ENCODE measurements at regions not wholly inside any gene's neighbourhood (a gene's known extent, or its start where the extent isn't known, plus 50 kb on each side); places are given as distances from the start of the nearest gene placed in this dataset.
"Not testable (repeated sequence)": the region's sequence is repeated elsewhere in the genome, so short reads cannot be mapped to it uniquely, and the experiment has no call there.

- DNase-seq (ENCODE audit: low spot score): no peak
Measured at GRCh38 chr21:35504277-35504676, 455.2 kb upstream of the RUNX1 start.

- no peak for DNase-seq (ENCODE audit: low spot score)
Measured at GRCh38 chr21:35503671-35504070, 454.6 kb upstream of the RUNX1 start.

DNA sequence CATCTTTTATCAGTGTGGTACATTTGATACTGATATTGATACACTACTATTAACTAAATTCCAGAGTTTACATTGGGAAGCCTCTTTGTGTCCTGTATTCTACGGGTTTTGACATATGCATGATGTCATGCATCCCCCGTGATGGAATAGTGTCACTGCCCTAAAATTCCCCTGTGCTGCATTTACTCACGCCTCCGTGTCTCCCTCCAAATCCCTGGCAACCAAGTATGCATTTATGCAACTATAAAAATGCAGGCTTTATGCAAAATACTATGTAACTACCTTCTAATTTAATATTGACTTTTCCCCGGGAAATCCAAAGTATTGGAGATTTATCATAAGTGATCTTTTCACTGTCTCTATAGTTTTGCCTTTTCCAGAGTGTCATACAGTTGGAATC, 453.7 kb upstream of the RUNX1 start:
- no peak for DNase-seq (ENCODE audit: low spot score)

DNA sequence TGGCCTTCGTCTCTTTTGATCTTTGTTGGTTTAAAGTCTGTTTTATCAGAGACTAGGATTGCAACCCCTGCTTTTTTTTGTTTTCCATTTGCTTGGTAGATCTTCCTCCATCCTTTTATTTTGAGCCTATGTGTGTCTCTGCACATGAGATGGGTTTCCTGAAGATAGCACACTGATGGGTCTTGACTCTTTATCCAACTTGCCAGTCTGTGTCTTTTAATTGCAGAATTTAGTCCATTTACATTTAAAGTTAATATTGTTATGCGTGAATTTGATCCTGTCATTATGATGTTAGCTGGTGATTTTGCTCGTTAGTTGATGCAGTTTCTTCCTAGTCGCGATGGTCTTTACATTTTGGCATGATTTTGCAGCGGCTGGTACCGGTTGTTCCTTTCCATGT, 448.4 kb upstream of the RUNX1 start:
- not testable (repeated sequence) for DNase-seq (ENCODE audit: low spot score)

DNA sequence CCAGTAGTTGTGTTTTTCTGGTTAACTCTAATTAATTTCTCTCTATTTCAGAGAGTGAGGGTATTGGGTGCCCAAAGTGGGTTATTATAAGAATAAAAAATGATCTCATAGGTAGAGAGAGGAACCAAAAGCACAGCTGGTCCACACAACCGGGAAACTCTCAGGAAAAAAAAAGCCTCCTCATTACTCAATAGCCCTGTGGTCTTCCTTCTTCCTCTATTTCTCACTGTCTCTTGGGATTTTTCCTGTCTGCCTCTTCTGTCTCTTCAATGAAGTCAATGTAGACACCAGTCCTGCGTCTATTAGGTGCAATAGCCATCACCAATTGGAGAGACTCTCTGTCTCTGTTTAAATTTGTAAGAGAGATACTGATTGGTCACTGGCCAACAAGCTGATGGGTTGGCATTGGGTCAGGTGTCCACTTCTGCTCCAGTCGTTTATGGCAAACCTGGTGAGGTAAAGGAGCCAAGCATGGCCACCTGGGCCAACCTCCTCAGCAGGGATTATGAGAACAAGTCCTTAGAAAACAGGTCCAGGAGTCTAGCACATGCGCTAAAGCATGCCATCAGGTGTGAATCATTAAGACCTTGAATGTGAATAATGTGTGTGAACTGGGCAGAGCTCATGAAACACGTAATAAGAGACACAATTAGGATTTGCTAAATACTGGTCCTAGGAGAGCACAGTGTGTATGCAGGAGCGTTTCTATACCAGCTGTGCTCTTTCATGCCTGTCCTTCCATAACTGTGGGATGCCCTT, 443.0 kb upstream of the RUNX1 start:
- DNase-seq (ENCODE audit: low spot score): no peak

- no peak for DNase-seq (ENCODE audit: low spot score)
Measured at GRCh38 chr21:35491114-35491513, 442.0 kb upstream of the RUNX1 start.

DNA sequence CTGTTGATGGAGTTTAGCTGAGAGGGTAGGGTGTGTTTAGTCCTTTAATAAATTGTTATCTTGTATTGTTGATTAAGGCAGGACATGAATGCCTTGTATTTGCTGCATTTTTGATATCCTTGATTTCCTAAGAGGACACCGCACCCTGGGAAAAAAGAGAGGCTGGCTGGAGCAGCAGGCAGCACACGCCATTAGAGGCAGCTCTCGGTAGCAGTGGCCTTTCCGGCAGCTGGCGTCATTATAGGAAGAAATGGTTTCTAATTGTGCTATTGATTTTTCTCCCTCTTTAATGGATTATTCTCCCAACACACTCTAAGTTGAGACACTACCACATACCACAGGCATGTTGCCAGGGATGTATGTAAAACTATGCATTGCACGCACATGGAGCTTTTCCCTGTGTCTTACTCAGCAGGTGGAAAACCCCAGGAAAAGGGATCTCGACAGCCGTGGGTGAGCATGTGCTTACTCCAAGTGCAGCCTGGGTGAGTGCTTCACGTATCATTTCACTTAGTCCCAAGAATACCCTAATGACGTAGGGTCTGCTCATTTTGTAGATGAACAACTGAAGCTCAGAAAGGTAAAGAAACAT, 440.4 kb upstream of the RUNX1 start:
- no peak for DNase-seq (ENCODE audit: low spot score)

GRCh38 chr21:35488946-35489345, 439.8 kb upstream of the RUNX1 start:
- no peak for DNase-seq (ENCODE audit: low spot score)

DNA sequence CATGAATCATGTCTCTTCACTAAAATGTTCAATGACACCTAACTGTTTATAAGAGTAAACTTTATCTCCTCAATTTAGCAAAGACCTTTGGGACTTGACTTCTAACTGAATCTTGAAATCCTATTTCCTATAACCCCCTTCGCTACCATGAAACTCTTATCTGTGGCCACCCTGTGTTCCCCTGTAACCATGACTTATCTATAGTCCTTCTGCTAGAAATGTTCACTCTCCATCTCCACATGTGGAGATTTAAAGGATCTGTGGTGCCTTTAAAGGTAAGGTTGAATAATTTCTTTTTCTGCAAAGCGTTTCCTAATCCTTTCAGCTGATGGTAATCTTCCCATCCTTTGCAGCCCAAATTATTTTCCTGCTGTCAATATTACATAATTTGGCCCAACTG, 436.3 kb upstream of the RUNX1 start:
- no peak for DNase-seq (ENCODE audit: low spot score)

DNA sequence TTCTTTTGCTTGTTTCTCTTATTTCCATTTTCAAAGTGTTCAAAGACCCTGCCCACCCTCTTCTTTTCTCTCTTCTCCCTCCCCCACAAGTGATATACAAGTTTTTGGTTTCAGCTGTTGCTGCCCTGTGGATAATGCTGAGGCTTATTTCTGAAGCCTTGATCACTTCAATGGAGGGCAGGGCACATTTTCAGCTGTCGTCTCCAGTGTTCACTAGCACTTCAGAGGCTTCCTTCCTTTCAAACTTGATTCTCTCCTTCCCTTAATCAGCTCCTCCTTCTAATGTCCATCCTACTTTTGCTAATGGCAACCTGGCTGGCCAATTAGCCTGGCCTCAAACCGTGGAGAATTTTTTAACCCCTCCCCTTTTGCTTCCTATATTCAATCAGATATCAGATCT, 435.7 kb upstream of the RUNX1 start:
- DNase-seq (ENCODE audit: low spot score): no peak

DNA sequence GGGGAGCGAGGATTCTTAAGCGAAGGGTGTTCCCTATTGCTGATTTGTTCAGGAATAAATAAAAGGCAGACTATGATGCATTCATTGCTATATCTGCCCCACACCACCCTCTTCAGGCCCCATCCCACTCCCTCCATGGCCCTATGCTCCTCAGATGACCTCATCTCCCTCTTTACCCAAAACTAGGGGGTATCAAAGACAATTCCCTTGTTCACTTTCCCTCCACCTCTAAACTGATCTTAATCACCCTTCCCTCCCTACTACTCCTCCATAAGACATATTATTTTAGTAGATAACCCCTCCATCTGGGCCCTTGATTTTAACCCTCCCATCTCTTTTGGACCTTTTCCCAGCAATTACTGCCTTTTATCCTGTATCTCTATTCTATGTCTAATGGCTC, 434.9 kb upstream of the RUNX1 start:
- no peak for DNase-seq (ENCODE audit: low spot score)

- DNase-seq (ENCODE audit: low spot score): no peak
Measured at GRCh38 chr21:35482933-35483662, 434.0 kb upstream of the RUNX1 start.

DNA sequence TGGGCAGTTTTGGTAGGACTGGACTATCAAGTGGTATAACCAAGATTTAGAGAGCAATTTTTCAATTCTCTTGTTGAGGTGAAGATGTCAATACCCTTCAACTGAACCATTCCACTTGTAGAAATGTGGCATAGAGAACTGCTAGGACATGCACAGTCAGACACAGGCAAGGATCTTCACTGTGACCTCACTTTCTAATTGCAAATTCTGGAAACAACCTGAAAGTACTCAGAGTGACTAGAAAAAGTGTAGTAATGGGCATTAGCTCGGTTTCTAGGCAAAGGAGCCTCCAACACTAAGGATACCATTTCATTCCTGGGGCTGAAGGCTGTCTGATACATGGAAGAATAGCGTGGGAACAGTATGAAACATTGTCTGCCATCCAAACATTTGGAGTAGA, 433.0 kb upstream of the RUNX1 start:
- DNase-seq (ENCODE audit: low spot score): no peak

- no peak for DNase-seq (ENCODE audit: low spot score)
Measured at GRCh38 chr21:35481005-35481404, 431.9 kb upstream of the RUNX1 start.

DNA sequence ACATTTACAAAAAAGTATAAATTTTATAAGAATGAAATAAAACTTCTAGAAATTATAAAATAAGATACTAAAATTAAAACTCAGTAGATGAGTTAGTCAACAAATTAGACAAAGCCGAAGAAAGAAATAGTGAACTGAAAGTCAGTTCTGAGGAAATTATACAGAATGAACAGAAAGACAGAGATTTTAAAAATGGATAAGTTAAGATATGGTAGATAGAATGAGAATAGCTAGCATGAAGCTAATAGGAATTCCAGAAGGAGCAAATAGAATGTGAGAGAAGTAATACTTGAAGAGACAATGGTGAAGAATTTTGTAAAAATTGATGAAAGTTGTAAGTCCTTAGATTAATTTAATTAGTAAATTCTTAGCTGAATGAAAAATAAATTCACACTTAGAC, 430.4 kb upstream of the RUNX1 start:
- DNase-seq (ENCODE audit: low spot score): no peak

- DNase-seq (ENCODE audit: low spot score): no peak
Measured at GRCh38 chr21:35479065-35479448, 430.0 kb upstream of the RUNX1 start.

- no peak for DNase-seq (ENCODE audit: low spot score)
Measured at GRCh38 chr21:35478161-35479064, 429.3 kb upstream of the RUNX1 start.

GRCh38 chr21:35477622-35478021, 428.5 kb upstream of the RUNX1 start:
- DNase-seq (ENCODE audit: low spot score): no peak

DNA sequence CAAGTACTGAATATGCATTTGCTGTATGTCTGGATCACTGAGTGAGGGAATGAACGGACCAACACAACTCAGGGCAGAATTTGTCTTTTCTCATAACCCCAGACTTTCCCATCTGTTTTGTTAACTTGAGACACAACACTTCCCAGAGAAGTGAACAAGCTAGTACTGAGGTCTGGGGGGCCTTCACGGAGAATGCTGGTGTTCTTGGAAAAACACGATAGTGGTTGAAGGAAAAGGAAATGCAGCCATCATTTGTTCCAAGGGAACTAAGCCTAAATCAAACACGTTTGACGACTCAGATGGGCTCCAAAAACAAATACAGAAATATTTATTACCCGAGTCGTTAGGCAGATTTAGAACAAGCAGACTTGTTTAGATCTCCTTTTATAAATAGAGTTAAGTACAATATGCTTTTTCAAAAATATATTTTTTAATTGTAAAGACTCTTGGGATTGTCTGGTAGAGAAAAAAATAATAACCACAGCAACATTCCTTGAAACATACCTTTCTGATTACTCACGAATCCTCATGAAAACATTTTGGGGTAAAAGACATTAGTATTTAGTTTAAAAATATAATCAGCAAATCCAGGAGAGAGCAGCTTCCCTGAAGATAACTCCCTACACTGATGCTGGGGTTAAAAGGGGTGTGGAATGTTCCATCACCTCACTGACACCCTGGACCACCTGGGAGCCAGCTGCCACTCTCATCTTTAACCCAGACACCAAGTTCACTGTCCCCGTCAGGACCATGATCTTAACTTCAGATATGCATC, 427.7 kb upstream of the RUNX1 start:
- no peak for DNase-seq (ENCODE audit: low spot score)

GRCh38 chr21:35475762-35476161, 426.7 kb upstream of the RUNX1 start:
- DNase-seq (ENCODE audit: low spot score): no peak

GRCh38 chr21:35475009-35475408, 425.9 kb upstream of the RUNX1 start:
- DNase-seq (ENCODE audit: low spot score): no peak
